Fibroblast of skin of back (primary cell): ENCODE measurements at regions not wholly inside any gene's neighbourhood (a gene's known extent, or its start where the extent isn't known, plus 50 kb on each side); places are given as distances from the start of the nearest gene placed in this dataset.

Experiments
- DNase-seq: peaks from one replicate; pipeline ENCODE4 v3.0.0-alpha.2; 2013

DNA sequence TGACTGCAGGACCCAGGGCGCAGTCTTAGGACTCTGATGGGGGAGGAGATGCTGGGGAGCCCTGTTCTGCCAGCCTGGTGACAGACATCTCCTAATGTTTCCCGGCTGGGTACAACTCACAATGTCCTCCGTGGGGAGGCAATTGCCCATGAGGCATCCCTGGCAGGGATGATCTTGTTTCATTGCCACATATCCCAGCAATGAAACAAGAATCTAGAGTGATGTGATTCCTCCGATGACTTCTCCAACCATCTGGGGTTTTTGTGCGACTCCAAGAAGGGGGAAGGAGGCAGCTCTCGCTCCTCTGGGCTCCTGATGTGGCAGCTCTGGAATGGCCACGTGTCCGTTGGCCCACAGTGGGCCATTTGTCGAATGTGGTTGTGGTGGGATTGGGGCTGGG is 255.8 kb downstream of the SEC14L1 start:
- DNase-seq, result peak; percentile 75

DNA sequence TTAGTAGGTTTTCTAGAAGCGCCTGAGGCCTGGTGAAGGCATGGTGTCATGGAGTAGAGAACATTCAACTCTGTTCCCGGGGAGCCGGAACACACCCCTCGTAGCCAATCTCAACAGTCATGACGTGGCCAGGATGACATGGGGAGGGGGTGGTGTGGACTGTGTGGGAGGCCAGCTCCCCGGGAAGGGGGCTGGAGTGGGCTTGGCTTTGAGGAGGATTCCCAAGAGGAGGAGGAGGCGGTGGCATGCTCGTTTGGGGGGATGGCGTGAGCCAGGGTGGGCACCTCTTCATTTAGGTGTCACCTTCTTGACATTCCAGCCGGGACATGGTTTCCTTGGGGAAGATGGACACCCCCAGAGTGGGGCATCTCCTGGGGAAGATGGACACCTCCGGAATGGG is 257.5 kb downstream of the SEC14L1 start:
- no peak for DNase-seq

DNA sequence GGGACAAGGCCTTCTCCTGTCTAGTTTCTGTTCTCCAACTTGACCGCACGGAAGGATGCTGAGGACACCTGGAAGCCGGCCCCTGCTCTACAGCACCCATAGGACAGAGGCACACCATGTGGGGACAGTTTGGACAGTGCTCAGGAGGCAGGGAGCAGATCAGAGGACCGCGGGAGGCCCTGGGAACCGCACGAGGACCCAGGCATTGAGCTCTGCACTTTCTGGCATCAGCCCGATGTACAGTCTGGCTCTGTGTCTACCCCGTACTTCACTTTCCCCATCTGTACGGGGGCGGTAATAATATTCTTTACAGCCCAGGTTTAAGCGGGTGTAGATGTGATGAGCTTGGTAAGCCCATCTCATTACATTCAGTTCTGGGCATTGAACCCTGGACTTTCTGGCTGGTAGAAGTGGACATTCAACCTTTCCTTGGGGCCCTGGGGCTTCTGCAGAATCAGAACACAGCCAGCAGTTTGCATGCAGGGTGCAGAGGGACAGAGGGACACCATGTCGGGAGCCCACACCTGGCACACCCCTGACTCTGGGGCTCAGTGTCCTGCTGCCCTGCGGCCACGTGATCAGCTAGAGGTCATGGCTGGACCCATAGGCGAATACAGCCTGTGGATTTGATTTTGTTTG is 258.7 kb downstream of the SEC14L1 start:
- no peak for DNase-seq

DNA sequence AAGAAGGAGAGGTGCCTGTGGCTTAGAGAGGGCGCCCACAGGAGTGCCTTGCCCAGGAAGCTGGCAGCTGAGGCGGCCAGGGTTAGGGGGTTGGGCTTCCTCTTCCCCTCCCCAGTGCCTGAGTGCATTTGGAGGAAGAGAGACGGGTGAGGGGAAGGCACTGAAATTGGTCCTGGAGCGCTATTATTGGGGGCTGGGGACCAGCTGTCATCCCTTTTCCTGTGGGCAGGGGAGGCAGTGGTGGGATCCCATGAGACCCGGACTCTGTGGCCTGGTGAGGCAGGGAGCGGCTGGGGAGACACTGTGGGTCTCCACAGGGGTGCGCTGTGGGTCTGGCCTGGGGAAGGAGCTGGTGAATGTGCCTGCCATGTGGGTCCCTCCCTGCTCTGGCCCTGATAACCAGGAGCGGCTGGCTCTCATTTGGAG is 259.7 kb downstream of the SEC14L1 start:
- peak; percentile 70 for DNase-seq

DNA sequence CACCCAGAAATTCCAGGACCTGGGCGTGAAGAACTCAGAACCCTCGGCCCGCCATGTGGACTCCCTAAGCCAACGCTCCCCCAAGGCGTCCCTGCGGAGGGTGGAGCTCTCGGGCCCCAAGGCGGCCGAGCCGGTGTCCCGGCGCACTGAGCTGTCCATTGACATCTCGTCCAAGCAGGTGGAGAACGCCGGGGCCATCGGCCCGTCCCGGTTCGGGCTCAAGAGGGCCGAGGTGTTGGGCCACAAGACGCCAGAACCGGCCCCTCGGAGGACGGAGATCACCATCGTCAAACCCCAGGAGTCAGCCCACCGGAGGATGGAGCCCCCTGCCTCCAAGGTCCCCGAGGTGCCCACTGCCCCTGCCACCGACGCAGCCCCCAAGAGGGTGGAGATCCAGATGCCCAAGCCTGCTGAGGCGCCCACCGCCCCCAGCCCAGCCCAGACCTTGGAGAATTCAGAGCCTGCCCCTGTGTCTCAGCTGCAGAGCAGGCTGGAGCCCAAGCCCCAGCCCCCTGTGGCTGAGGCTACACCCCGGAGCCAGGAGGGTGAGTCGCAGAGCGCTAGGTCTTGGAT is 261.5 kb downstream of the SEC14L1 start:
- DNase-seq, result no peak

DNA sequence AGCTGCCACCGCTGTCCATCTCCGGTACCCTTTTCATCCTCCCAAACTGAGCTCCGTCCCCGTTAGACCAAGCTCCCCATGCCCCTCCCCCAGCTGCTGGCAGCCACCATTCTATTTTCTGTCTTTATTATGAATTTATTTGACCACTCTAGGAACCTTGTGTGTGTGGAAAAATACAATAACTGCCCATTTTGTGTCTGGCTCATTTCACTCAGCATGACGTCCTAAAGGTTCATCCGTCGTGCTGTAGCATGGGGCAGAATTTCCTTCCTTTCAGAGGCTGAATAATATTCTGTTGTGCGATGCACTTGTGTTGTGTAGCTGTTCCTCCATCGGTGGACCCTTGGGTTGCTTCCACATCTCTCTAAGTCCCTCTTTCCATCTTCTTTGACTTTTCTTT is 263.1 kb downstream of the SEC14L1 start:
- no peak for DNase-seq

DNA sequence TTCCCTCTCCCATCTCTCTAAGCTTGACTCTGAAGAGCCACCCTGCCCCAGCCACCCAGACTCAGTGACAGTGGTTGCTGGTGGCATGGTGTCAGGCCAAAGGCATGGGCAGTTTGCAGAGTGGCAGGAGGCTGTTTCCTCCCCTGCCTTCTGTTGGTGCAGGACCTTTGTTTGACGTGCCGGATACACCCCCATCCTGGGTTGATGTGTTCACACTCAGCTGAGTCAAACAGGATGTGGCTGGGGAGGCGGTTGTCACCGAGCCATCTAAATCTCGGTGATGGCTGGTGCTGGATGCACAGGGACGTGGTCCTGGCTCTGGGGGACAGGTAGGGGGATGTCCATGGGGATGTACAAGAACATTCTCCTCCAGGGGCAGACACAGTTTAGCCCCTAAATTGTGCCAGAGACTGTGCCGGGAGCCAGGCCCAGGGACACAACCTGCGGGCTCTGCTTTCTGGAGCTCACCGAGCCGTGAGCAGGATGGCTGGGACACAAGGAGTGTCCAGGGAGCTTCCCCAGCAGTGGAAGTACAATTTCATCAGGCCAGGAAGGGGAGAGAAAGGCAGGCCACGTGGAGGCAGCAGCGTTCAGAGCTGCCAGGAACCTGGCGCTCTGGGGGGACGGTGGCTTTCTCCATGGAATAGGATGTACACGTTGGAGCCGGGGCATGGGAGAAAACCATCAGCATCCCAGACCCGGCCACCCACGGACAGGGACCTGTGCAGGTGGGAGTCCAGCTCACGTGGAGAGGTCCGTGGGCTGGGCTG is 264.2 kb downstream of the SEC14L1 start:
- DNase-seq, result peak; percentile 92

DNA sequence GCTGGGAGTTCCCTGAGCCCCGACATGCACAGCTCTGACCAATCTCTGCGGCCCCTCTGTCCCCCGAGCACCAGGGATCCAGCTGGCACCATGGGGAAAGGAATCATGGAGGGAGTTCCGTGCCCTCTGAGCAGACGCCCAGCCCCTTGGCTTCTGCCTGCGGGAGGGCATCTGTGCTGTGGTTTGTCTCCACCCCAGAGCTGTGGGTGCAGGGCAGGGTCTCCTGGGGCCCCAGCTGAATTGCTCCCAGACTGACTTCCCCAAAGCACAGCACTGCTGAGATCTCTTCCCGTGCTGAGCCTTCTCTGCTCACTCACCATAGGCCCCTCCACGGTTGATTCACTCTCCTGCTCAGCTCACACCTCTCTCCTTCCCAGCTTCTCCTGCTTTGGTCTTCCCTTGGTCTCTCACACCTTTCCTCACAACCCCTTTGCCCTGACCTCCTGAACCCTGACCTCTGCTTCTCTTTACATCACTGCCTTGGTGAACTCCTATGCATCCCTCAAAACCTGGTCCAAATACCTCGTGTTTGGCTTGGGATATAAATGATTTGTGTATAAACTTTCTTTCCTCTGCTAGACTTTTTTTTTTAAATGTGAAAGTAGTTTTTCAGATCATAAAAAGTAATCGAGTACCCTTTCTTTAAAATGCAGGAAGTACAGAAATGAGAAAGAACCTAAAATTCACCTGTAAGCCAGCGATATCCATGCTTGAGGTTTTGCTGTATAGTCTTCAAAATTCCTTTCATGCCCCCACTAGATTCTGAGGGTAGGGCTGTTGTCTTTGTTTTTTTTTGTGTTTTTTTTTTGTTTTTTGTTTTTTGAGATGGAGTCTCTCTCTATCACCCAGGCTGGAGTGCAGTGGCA is 265.3 kb downstream of the SEC14L1 start:
- no peak for DNase-seq

DNA sequence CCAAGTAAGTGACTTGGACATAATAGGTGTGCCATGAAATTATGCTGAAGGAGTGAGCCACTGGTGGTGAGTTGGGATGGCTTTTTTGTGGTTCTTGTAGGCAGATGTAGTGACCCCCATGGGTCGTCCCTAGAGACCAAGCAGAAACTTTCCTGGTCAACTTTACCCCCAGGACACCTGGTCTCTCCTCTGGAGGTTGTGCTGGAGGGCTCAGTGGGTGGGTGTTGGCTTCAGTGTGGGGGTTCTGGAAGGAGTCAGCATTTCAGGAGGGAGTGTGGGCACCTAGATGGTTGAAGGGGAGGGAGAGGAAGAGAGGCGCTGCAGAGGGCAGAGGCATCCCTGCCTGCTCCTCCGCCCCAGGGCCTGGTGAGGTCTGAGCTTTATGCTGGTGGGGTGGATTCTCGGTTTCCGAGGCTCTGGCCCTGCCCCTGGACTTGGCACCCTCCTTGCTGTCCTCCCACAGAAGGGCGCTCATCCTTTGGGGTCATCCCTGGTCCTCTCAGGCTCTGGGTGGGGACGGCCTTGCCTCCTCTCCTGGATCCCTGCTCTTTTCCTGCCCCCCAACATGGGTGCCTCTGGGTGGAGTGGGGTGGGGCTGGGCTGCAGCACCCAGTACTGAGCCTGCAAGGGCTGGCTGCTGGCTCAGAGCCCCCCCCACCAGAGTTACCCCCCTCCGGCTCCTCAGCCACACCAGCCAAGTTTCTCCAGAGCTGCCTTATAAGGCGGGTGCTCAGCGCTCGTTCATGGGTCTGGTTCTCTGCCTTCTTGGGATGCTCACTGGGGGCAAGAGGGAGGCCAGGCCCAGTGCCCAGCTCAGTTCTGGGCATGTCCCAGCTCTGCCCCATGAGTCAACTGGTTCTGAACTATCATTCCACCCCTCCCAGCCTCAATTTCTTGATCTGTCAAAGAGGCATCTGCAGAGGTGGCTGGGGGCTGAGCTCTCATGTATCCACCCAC is 266.8 kb downstream of the SEC14L1 start:
- no peak for DNase-seq

DNA sequence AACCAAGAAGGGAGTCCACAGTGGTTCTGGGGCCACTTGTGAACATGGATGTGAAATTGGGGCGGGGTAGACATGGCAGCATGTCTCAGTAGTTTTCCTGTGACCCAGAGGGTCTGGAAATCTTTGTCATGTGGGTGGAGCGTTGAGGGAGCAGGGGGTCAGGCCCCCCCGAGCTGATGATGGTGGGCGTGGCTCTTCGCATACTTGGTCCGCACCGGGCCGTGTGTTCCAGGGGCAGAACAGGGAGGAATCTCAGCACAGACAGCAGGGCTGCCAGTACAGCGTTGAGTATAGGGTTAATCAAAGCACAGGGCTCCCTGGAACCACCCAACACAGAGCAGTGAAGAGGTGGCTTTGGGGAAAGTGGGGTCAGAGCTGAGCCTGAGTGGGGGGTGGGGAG is 267.5 kb downstream of the SEC14L1 start:
- no peak for DNase-seq

DNA sequence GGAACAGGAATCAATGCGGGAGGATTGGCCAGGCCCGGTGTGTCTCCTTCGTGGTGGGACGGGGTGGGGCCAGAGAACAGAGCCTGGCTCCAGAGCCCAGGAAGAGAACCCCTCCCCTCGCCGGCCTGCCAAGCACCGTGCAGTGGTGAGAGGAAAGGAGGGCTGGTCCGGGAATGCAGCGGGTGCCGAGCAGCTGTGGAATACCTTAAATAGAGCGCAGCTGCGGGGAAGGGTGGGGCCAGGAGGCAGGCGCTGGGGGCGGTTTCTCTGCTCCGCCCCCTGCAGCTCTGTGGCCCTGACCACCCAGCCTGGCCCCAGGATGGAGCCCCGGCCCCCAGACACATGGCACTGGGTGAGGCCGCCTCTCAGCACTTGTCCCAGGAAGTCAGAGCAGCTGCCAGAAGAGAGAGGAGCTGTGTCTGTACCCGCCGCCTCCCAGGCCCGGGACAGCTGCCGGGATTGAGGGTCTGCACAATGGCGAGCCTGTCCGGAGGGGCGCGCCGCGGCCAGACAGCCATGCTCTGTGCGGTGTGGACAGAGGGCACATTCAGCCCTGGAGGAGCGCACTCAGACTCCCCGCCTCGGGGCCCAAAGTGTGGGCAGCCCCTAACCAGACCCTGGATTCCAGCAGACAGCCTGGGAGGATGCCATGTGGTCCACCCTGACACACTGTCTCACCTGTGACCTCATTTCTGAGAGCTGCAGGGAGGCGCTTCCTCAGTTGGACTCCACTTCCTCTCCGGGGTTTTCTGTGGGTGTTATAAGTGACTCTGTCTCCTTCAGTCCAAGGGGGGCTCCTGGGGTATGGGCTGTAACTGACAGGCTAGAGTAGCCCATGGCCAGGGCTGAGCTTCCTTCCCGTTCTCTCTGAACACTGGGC is 268.8 kb downstream of the SEC14L1 start:
- DNase-seq, result peak; percentile 90

DNA sequence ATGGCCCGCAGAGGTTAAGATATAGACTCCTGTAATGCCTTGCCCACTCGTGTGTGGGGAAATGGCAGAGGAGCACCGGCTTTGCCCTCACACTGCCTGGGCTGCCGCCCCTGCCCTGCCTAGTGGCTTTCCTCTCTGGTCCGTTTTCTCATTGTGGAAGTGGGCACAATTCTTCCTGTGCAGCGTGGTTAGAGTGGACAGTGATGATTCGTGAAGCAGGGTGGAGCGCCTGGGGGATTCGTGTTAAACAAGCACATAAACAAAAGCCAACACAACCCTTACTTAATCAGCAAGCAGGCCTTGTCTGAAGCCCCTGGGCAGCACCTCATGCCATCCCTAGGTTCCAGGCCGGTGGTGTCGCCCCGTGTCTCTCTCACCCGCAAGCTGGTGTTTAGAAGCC is 269.7 kb downstream of the SEC14L1 start:
- DNase-seq, result no peak

DNA sequence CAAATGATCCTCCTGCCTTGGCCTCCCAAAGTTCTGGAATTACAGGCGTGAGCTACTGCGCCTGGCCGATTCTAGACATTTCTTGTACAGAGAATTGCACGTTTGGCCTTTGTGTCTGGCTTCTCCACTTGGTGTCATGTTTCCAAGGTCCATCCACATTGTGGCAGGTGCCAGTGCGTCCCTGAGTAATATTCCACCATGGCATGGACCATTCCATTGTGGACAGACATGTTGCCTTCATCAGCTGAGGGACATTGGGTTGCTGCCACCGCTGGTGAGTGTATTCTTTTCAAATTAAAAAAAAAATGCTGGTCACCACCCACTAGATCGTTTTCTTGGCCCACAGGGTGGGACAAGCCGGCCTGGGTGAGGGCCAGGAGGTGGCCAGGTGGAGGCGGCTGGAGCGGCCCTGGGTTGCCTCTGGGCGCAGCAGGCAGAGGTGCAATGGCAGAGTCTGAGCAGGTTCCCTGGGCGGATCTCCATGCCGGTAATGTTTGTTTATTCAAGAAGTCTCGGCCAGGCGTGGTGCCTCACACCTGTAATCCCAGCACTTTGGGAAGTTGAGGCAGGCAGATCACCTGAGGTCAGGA is 274.1 kb downstream of the SEC14L1 start:
- no peak for DNase-seq

DNA sequence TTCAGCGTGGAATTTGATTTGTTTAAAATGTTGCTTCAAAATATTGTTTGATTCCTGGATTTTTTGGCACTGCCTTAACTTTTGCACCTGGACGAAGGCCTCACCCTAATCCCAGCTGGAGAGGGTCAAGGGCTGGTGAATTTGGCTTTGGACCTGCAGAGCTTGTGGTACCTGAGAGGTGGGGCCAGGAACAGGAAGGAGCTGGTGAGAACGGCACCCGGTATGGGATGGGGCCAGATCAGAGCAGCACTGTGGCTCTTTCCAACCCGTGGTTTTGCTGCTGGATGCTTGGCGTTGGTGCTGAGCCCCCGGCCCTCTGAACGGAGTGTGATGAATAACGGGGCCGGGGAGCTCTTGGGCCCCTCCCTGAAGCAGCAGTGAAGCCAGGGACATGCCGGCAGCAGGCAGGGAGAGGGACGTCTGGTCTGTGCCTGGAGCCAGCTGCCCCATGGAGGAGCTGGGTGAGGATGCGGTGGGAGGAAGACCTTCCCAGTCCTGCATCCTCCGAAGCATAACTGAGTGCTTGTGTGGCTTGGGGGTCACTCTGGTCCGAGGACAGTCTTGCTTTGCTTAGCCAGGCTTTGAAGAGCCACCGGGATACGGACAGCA is 275.4 kb downstream of the SEC14L1 start:
- no peak for DNase-seq

DNA sequence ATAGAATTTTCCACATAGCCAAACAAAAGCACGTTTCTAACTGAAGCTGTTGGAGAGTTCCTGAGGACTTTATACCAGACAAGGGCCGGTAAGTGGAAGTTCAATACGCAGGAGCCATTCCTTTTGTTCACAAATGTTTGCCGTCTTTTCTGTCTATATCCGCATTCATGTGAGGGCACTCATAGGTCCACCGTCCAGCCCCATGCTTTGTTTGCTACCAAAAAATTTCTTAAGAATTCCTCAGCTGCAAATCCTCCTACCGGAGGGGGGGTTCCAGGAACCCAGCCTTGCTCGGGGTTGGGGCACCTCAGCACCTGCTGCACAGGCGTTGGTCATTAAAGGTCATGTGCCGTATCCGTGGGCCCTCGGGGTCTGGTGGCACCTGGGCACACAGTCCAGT is 276.8 kb downstream of the SEC14L1 start:
- DNase-seq, result no peak

DNA sequence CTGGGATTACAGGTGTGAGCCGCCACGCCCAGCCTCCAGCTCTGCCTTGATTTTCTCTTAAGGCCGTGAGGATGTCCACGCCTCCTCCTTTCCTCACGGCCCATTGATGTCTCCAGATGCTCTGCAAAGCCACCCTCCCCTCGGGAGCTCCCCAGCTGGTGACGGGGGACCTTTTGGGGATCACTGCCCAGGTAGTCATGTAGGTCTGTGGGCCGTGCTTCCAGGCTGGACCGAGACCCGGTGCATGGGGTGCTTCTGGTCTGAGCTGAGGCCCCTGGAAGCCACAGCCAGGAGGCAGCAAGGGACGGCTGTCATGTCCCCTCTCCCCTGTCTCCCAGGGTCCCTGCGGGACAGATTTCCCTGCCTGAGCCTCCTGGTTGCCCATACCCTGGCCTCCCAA is 277.8 kb downstream of the SEC14L1 start:
- DNase-seq, result no peak

DNA sequence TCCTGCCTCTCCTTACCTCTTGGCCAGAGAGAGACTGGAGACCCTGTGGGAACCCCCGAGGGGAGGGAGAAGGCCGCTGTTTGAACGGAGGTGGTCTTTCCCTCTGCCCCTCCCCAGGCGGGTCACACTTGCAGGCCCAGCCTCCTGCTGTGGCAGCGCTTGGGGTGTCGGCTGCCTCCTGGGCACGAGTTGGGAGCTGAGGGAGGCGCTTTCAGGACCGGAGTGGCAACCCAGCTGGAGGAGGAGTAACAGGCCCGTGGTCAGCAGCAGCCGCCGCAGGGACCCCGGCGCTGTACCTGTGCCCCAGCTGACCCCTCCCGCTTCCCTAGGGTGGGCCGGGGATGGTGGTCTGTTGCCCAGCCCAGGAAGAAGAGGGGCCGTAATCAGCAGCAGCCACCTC is 278.3 kb downstream of the SEC14L1 start:
- DNase-seq, result no peak

DNA sequence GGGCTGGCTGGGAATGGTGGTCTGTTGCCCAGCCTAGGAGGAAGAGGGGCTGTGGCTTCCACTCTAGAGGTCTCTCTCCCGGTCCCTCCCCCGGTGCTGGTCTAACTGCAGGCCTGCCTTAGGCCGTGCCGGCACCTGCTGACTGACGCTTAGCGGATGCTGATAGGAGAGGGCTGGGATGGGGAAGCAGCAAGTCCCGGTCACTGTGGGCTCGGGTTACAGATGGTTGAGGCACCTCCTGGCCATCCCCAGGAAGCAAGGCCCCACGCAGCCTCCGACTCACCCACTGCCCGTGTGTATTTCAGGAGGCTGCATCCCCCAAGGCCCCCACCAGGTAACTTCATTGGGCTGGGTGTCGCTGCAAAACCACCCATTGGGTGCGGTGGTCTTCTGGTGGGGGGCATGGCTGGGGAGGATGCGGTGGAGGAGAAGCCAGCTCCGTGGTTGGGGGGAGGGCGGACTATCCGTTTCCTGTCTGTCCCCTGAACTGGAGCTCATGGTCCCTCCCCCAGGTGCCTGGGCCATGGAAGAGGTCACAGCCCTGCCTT is 278.9 kb downstream of the SEC14L1 start:
- DNase-seq, result no peak

DNA sequence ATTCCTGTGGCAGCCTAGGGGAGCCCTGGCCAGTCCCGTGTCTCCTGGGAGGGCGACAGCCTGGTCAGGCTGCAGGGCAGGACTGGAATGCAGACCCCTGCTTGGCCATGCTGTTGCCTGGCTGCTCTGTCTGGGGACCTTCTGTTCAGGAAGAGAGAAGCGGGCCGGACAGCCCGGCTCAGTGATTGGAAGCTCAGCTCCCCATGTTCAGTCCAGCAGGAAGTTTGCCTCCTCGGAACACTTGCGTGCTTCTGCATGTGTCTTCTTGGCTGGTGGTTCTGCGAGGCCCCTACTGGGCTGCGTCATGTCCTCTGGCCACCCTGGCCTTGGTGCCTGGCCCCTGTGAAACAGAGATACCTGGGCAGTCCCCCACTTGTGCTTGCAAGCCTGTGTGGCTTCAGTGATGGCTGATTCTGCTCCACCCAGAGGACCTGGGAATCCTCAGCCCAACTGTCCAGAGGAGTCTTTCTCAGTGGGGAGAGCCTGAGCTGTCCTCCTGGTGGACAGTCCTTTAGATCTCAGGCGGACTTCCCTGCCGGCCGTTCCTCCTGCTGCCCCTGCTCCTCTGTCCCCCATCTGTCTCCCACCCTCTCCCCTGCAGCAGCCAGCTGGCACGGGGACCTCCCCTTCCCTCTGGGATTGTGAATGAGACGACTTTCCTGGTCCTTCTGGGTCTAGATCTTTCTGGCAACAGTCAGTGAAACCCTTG is 279.5 kb downstream of the SEC14L1 start:
- DNase-seq, result no peak
